Glomerular endothelial cell (primary cell): ENCODE measurements at regions not wholly inside any gene's neighbourhood (a gene's known extent, or its start where the extent isn't known, plus 50 kb on each side); places are given as distances from the start of the nearest gene placed in this dataset.
"Not testable (repeated sequence)": the region's sequence is repeated elsewhere in the genome, so short reads cannot be mapped to it uniquely, and the experiment has no call there.

Experiments used
- DNase-seq: peaks from one replicate; pipeline ENCODE4 v3.0.0-alpha.2; 2011; ENCODE audit warnings: low read depth, low spot score; ENCODE audit errors: extremely low read depth

GRCh38 chr4:64216741-64217140 lies 192.5 kb downstream of the TECRL start:
- DNase-seq = no peak

- DNase-seq = no peak
Observed at GRCh38 chr4:64205376-64205775, 203.9 kb downstream of the TECRL start.

- DNase-seq = no peak
Observed at GRCh38 chr4:64200001-64200555, 209.2 kb downstream of the TECRL start.

GRCh38 chr4:64195582-64195981 lies 213.7 kb downstream of the TECRL start:
- DNase-seq = no peak

GRCh38 chr4:64192731-64193412 lies 216.4 kb downstream of the TECRL start:
- DNase-seq = no peak

GRCh38 chr4:64174247-64174882 lies 234.9 kb downstream of the TECRL start:
- DNase-seq = no peak

GRCh38 chr4:64166365-64166764 lies 242.9 kb downstream of the TECRL start:
- no peak for DNase-seq

- DNase-seq = peak; percentile 9
Observed at GRCh38 chr4:64158648-64159326, 250.5 kb downstream of the TECRL start.

- DNase-seq = no peak
Observed at GRCh38 chr4:64157397-64157796, 251.9 kb downstream of the TECRL start.

- no peak for DNase-seq
Observed at GRCh38 chr4:64156253-64156652, 253.0 kb downstream of the TECRL start.

- no peak for DNase-seq
Observed at GRCh38 chr4:64146030-64146429, 263.2 kb downstream of the TECRL start.

GRCh38 chr4:64144994-64145393 lies 264.3 kb downstream of the TECRL start:
- no peak for DNase-seq

GRCh38 chr4:64130907-64131306 lies 278.3 kb downstream of the TECRL start:
- DNase-seq = no peak

- no peak for DNase-seq
Observed at GRCh38 chr4:64125354-64125753, 283.9 kb downstream of the TECRL start.

GRCh38 chr4:64121803-64122202 lies 287.4 kb downstream of the TECRL start:
- no peak for DNase-seq

- DNase-seq = no peak
Observed at GRCh38 chr4:64105903-64106302, 303.3 kb downstream of the TECRL start.

- DNase-seq = no peak
Observed at GRCh38 chr4:64095398-64095797, 313.9 kb downstream of the TECRL start.

GRCh38 chr4:64079316-64079715 lies 329.9 kb downstream of the TECRL start:
- no peak for DNase-seq

- no peak for DNase-seq
Observed at GRCh38 chr4:64068096-64068495, 341.2 kb downstream of the TECRL start.

GRCh38 chr4:64062991-64063390 lies 346.3 kb downstream of the TECRL start:
- no peak for DNase-seq

- DNase-seq = not testable (repeated sequence)
Observed at GRCh38 chr4:64037033-64037432, 372.2 kb downstream of the TECRL start.

GRCh38 chr4:64022560-64022959 lies 386.7 kb downstream of the TECRL start:
- DNase-seq = no peak
